ENCODE measurements at regions not wholly inside any gene's neighbourhood (a gene's known extent, or its start where the extent isn't known, plus 50 kb on each side); places are given as distances from the start of the nearest gene placed in this dataset.

- no peak for TF ChIP-seq ZNF687 (IDR thresholded peaks at IDR 0.05)
- no peak for TF ChIP-seq MEF2A (IDR thresholded peaks at IDR 0.05; ENCODE audit: insufficient read depth, low read depth, low read length)
- no peak for TF ChIP-seq JUNB (IDR thresholded peaks at IDR 0.05)
- TF ChIP-seq RCOR1 (conservative IDR thresholded peaks at IDR 0.05; ENCODE audit: low read depth, low read length): no peak
- no peak for TF ChIP-seq CHD4 (IDR thresholded peaks at IDR 0.05)
- TF ChIP-seq CEBPB (IDR thresholded peaks at IDR 0.05; ENCODE audit: borderline replicate concordance in 1 of 2, low read depth in 2 of 2, low read length in 2 of 2): no peak
- TF ChIP-seq POLR2AphosphoS5 (IDR thresholded peaks at IDR 0.05; ENCODE audit: low read length): no peak
- TF ChIP-seq ZBTB33 (IDR thresholded peaks at IDR 0.05): no peak
- TF ChIP-seq POLR2AphosphoS2 (IDR thresholded peaks at IDR 0.05; ENCODE audit: low read depth, low read length): no peak
- TF ChIP-seq CTCF (IDR thresholded peaks at IDR 0.05 in 2 of 3, conservative IDR thresholded peaks at IDR 0.05 in 1 of 3; ENCODE audit: control insufficient read depth in 2 of 3, extremely low read depth in 1 of 3, insufficient read depth in 1 of 3, low read depth in 3 of 3, low read length in 3 of 3): peak in 1 of 3 experiments; percentile 5; a peak in 2 of 6 replicates
- TF ChIP-seq USF2 (IDR thresholded peaks at IDR 0.05; ENCODE audit: borderline replicate concordance, low read depth, low read length): no peak
Observed at GRCh38 chr15:70584838-70585706, 178.3 kb downstream of the UACA start.
